Panc1 (cell line): ENCODE measurements at regions not wholly inside any gene's neighbourhood (a gene's known extent, or its start where the extent isn't known, plus 50 kb on each side); places are given as distances from the start of the nearest gene placed in this dataset.

Experiments
- ATAC-seq: fragments of 200-7000 bp; cut with Tn5 transposase; 2 replicates; pipeline ENCODE4 v1.9.1; 2020; ENCODE audit warnings: mild to moderate bottlenecking, moderate library complexity
- BruUV-seq: library from RNA; stranded (reverse); fragments of 400-500 nt; replicated peaks from 2 replicates; lab custom pipeline; 2021; lab: Mats Ljungman, UMichigan
- CTCF ChIA-PET: fragments of 300-600 bp; sonication (Branson Sonifier 250); formaldehyde crosslinking; loops from one replicate; lab custom pipeline; 2022; ENCODE audit warnings: antibody characterized with exemption; lab: Charles Lee
- POLR2A ChIA-PET: fragments of 300-600 bp; sonication (Branson Sonifier 250); formaldehyde crosslinking; loops from one replicate; lab custom pipeline; 2022; ENCODE audit warnings: antibody characterized with exemption; lab: Charles Lee
- DNase-seq: peaks from one replicate; pipeline ENCODE4 v3.0.0-alpha.2; 2010; ENCODE audit warnings: low read depth, low spot score
- H3K27ac ChIP-seq: 2 replicates; pipeline ENCODE4 v1.5.1; 2011; ENCODE audit warnings: mild to moderate bottlenecking, low read length, inconsistent platforms
- H3K27me3 ChIP-seq: fragments of 200-500 bp; sonication (Bioruptor generic); 2 replicates; pipeline ENCODE4 v1.6.0; 2014; ENCODE audit warnings: low read length, inconsistent platforms; ENCODE audit not compliant: control insufficient read depth, insufficient read depth
- H3K36me3 ChIP-seq: fragments of 200-500 bp; sonication (Bioruptor generic); 2 replicates; pipeline ENCODE4 v1.5.1; 2014; ENCODE audit warnings: inconsistent platforms, mild to moderate bottlenecking, low read length, moderate library complexity; ENCODE audit not compliant: control insufficient read depth, insufficient read depth
- H3K4me1 ChIP-seq: 2 replicates; pipeline ENCODE4 v1.5.1; 2011; ENCODE audit warnings: inconsistent platforms, mild to moderate bottlenecking, low read length, moderate library complexity; ENCODE audit not compliant: control insufficient read depth, insufficient read depth
- H3K4me3 ChIP-seq, 2 experiments: 2 replicates each; pipeline ENCODE4 v1.5.1; 2011 to 2012; ENCODE audit warnings: low read depth in 2 of 2, low read length in 2 of 2, mild to moderate bottlenecking in 2 of 2, inconsistent platforms in 1 of 2, moderate library complexity in 1 of 2
- H3K9me3 ChIP-seq: fragments of 200-500 bp; sonication (Bioruptor generic); 2 replicates; pipeline ENCODE4 v1.5.1; 2014; ENCODE audit warnings: low read depth, mild to moderate bottlenecking, inconsistent platforms, low read length, moderate library complexity; ENCODE audit not compliant: control insufficient read depth, insufficient read depth
- POLR2AphosphoS5 ChIP-seq: IDR thresholded peaks from 2 replicates; pipeline ENCODE4 v1.6.1; 2012; ENCODE audit warnings: mild to moderate bottlenecking, low read depth, low read length, moderate library complexity
- SIN3A ChIP-seq: IDR thresholded peaks from 2 replicates; pipeline ENCODE4 v1.6.1; 2012; ENCODE audit warnings: low read depth, mild to moderate bottlenecking, low read length, moderate library complexity, borderline replicate concordance; ENCODE audit not compliant: insufficient read depth
- TCF7L2 ChIP-seq: IDR thresholded peaks from 2 replicates; pipeline ENCODE4 v1.6.1; 2011; ENCODE audit warnings: mild to moderate bottlenecking, low read depth, low read length, inconsistent platforms
- in situ Hi-C: cut with HindIII; loops from 2 replicates; pipeline ENCODE4 v1.10.0; 2016; ENCODE audit warnings: low sequenced_read_pairs, low pct_unique_long_range_greater_than_20kb
- intact Hi-C: fragments of 100-400 bp; cut with micrococcal nuclease; formaldehyde crosslinking; loops from one replicate; pipeline ENCODE4 v1.10.0; 2022; ENCODE audit not compliant: unreplicated experiment
- TF ChIP-seq, protein P1 (sequence below), 2 experiments: IDR thresholded peaks; 2 replicates each; pipeline ENCODE4 v1.6.1; 2011 to 2012; ENCODE audit warnings: low read depth in 2 of 2, control low read depth in 1 of 2, low read length in 1 of 2, mild to moderate bottlenecking in 1 of 2, moderate library complexity in 1 of 2; ENCODE audit not compliant: insufficient read depth in 1 of 2
- TF ChIP-seq, protein P2 (sequence below): fragments of 450-650 bp; IDR thresholded peaks from 2 replicates; pipeline ENCODE4 v1.5.1; 2017; ENCODE audit warnings: mild to moderate bottlenecking

DNA sequence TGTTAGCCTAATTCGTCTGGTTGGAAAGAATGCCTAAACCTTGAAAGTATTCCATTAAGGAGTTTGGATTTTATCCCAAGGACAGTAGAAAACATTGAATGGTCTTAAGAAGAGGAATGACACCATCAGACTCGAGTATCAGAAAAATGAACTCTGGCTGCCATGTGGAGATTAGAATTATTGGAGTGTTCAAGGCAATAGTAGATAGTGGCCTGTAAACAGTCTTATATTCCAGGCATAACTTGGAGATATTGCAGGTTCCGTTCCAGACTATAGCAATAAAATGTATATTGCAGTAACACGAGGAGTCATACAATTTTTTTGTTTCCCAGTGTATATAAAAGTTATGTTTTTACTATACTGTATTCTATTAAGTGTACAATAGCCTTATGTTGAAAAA is 130.9 kb downstream of the GDAP2 start:
- in situ Hi-C loops (no loop called here), intact Hi-C loops (no loop called here)
- H3K4me1 ChIP-seq, result no peaks in the 10 kb centered on the region
- TF ChIP-seq TCF7L2 (no peak), POLR2AphosphoS5 (no peak), SIN3A (no peak)
- TF ChIP-seq, protein P1, sequence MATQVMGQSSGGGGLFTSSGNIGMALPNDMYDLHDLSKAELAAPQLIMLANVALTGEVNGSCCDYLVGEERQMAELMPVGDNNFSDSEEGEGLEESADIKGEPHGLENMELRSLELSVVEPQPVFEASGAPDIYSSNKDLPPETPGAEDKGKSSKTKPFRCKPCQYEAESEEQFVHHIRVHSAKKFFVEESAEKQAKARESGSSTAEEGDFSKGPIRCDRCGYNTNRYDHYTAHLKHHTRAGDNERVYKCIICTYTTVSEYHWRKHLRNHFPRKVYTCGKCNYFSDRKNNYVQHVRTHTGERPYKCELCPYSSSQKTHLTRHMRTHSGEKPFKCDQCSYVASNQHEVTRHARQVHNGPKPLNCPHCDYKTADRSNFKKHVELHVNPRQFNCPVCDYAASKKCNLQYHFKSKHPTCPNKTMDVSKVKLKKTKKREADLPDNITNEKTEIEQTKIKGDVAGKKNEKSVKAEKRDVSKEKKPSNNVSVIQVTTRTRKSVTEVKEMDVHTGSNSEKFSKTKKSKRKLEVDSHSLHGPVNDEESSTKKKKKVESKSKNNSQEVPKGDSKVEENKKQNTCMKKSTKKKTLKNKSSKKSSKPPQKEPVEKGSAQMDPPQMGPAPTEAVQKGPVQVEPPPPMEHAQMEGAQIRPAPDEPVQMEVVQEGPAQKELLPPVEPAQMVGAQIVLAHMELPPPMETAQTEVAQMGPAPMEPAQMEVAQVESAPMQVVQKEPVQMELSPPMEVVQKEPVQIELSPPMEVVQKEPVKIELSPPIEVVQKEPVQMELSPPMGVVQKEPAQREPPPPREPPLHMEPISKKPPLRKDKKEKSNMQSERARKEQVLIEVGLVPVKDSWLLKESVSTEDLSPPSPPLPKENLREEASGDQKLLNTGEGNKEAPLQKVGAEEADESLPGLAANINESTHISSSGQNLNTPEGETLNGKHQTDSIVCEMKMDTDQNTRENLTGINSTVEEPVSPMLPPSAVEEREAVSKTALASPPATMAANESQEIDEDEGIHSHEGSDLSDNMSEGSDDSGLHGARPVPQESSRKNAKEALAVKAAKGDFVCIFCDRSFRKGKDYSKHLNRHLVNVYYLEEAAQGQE (IDR thresholded peaks at IDR 0.05; ENCODE audit: insufficient read depth in 1 of 2, low read depth in 2 of 2, low read length in 1 of 2), result no peak
- TF ChIP-seq, protein P2, sequence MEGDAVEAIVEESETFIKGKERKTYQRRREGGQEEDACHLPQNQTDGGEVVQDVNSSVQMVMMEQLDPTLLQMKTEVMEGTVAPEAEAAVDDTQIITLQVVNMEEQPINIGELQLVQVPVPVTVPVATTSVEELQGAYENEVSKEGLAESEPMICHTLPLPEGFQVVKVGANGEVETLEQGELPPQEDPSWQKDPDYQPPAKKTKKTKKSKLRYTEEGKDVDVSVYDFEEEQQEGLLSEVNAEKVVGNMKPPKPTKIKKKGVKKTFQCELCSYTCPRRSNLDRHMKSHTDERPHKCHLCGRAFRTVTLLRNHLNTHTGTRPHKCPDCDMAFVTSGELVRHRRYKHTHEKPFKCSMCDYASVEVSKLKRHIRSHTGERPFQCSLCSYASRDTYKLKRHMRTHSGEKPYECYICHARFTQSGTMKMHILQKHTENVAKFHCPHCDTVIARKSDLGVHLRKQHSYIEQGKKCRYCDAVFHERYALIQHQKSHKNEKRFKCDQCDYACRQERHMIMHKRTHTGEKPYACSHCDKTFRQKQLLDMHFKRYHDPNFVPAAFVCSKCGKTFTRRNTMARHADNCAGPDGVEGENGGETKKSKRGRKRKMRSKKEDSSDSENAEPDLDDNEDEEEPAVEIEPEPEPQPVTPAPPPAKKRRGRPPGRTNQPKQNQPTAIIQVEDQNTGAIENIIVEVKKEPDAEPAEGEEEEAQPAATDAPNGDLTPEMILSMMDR, result no peak
- no peak overlapping the region for H3K4me3 ChIP-seq
- H3K36me3 ChIP-seq, result no peaks in the 10 kb centered on the region
- ATAC-seq (no peak), DNase-seq (no peak)
- CTCF ChIA-PET, result no interaction called here
- POLR2A ChIA-PET, result no interaction called here
- no peaks in the 10 kb centered on the region for H3K9me3 ChIP-seq
- no peaks in the 10 kb centered on the region for H3K27me3 ChIP-seq
- no peak overlapping the region for H3K27ac ChIP-seq
- BruUV-seq, result no TSS peak

GRCh38 chr1:117802531-117803257 is 126.7 kb downstream of the GDAP2 start:
- intact Hi-C loops (no loop called here), in situ Hi-C loops (no loop called here)
- DNase-seq (no peak), ATAC-seq (no peak)
- no peaks in the 10 kb centered on the region for H3K4me1 ChIP-seq
- ChIA-PET POLR2A (no interaction called here), CTCF (no interaction called here)
- H3K36me3 ChIP-seq, result no peaks in the 10 kb centered on the region
- BruUV-seq, result no TSS peak
- H3K27ac ChIP-seq, result no peak overlapping the region
- H3K4me3 ChIP-seq, result no peak overlapping the region
- peaks cover 3% of the 10 kb centered on the region for H3K27me3 ChIP-seq
- TF ChIP-seq TCF7L2, result no peak
- TF ChIP-seq, protein P2, result no peak
- TF ChIP-seq, protein P1 (IDR thresholded peaks at IDR 0.05; ENCODE audit: insufficient read depth in 1 of 2, low read depth in 2 of 2, low read length in 1 of 2), result no peak
- TF ChIP-seq SIN3A, result no peak
- no peak for TF ChIP-seq POLR2AphosphoS5
- no peaks in the 10 kb centered on the region for H3K9me3 ChIP-seq
